HG03442 (cell line): ENCODE measurements at regions not wholly inside any gene's neighbourhood (a gene's known extent, or its start where the extent isn't known, plus 50 kb on each side); places are given as distances from the start of the nearest gene placed in this dataset.
"Not testable (repeated sequence)": the region's sequence is repeated elsewhere in the genome, so short reads cannot be mapped to it uniquely, and the experiment has no call there.

ENCODE experiments used
- ATAC-seq: cut with Tn5 transposase; IDR thresholded peaks from one replicate; pipeline ENCODE4 v1.9.1; 2021; ENCODE audit warnings: mild to moderate bottlenecking, moderate library complexity; ENCODE audit not compliant: unreplicated experiment

GRCh38 chr3:177795216-177795615, 597.9 kb upstream of the TBL1XR1 start:
- no peak for ATAC-seq

- ATAC-seq: no peak
These were observed 598.6 kb upstream of the TBL1XR1 start for GRCh38 chr3:177795859-177796258.

- not testable (repeated sequence) for ATAC-seq
These were observed 602.9 kb upstream of the TBL1XR1 start for GRCh38 chr3:177800147-177800546.

- ATAC-seq: no peak
These were observed 603.3 kb upstream of the TBL1XR1 start for GRCh38 chr3:177800561-177800960.

- ATAC-seq: no peak
These were observed 605.0 kb upstream of the TBL1XR1 start for GRCh38 chr3:177802151-177802900.

GRCh38 chr3:177803500-177803899, 606.2 kb upstream of the TBL1XR1 start:
- no peak for ATAC-seq

GRCh38 chr3:177804032-177804431, 606.8 kb upstream of the TBL1XR1 start:
- ATAC-seq: no peak

GRCh38 chr3:177804646-177805045, 607.4 kb upstream of the TBL1XR1 start:
- no peak for ATAC-seq

- ATAC-seq: no peak
These were observed 610.0 kb upstream of the TBL1XR1 start for GRCh38 chr3:177807150-177807875.

- not testable (repeated sequence) for ATAC-seq
These were observed 611.7 kb upstream of the TBL1XR1 start for GRCh38 chr3:177808928-177809478.

- ATAC-seq: no peak
These were observed 612.9 kb upstream of the TBL1XR1 start for GRCh38 chr3:177810162-177810623.

- no peak for ATAC-seq
These were observed 613.8 kb upstream of the TBL1XR1 start for GRCh38 chr3:177811112-177811511.

GRCh38 chr3:177811835-177812234, 614.6 kb upstream of the TBL1XR1 start:
- no peak for ATAC-seq

GRCh38 chr3:177812492-177812891, 615.2 kb upstream of the TBL1XR1 start:
- ATAC-seq: no peak

GRCh38 chr3:177813322-177813721, 616.0 kb upstream of the TBL1XR1 start:
- ATAC-seq: no peak

GRCh38 chr3:177816667-177817208, 619.5 kb upstream of the TBL1XR1 start:
- ATAC-seq: no peak

- no peak for ATAC-seq
These were observed 620.5 kb upstream of the TBL1XR1 start for GRCh38 chr3:177817751-177818150.

- ATAC-seq: no peak
These were observed 621.5 kb upstream of the TBL1XR1 start for GRCh38 chr3:177818712-177819240.

- peak; percentile 75 for ATAC-seq
These were observed 623.5 kb upstream of the TBL1XR1 start for GRCh38 chr3:177820683-177821316.

GRCh38 chr3:177822681-177823096, 625.4 kb upstream of the TBL1XR1 start:
- ATAC-seq: no peak

- no peak for ATAC-seq
These were observed 626.5 kb upstream of the TBL1XR1 start for GRCh38 chr3:177823701-177824189.
